Upper lobe of right lung (tissue), 1 donor: ENCODE measurements at regions not wholly inside any gene's neighbourhood (a gene's known extent, or its start where the extent isn't known, plus 50 kb on each side); places are given as distances from the start of the nearest gene placed in this dataset.

Source experiments
- ATAC-seq: fragments of 200-7000 bp; cut with Tn5 transposase; one replicate; pipeline ENCODE4 v1.9.1; 2020; ENCODE audit warnings: mild to moderate bottlenecking, moderate library complexity
- DNase-seq: peaks from one replicate; pipeline ENCODE4 v3.0.0-alpha.2; 2020
- H3K27ac ChIP-seq: fragments of 200-600 bp; one replicate; pipeline ENCODE4 v1.8.0; 2022
- H3K27me3 ChIP-seq: fragments of 200-600 bp; one replicate; pipeline ENCODE4 v1.8.0; 2022; ENCODE audit warnings: mild to moderate bottlenecking
- H3K36me3 ChIP-seq: fragments of 200-600 bp; one replicate; pipeline ENCODE4 v1.8.0; 2022
- H3K4me1 ChIP-seq: fragments of 200-600 bp; one replicate; pipeline ENCODE4 v1.8.0; 2022
- H3K4me3 ChIP-seq: fragments of 200-600 bp; one replicate; pipeline ENCODE4 v1.8.0; 2022; ENCODE audit warnings: mild to moderate bottlenecking
- H3K9me3 ChIP-seq: fragments of 200-600 bp; one replicate; pipeline ENCODE4 v1.8.0; 2022
- intact Hi-C: fragments of 100-400 bp; cut with DNase I; formaldehyde crosslinking; loops from one replicate; pipeline ENCODE4 v1.11.0; 2022
- TF ChIP-seq, protein P1 (sequence below): fragments of 200-600 bp; IDR thresholded peaks from one replicate; pipeline ENCODE4 v1.8.0; 2022; ENCODE audit warnings: antibody characterized with exemption
- donor health status: DM: no; HTN: yes; CAD: no; lungs with severe emphysema.

DNA sequence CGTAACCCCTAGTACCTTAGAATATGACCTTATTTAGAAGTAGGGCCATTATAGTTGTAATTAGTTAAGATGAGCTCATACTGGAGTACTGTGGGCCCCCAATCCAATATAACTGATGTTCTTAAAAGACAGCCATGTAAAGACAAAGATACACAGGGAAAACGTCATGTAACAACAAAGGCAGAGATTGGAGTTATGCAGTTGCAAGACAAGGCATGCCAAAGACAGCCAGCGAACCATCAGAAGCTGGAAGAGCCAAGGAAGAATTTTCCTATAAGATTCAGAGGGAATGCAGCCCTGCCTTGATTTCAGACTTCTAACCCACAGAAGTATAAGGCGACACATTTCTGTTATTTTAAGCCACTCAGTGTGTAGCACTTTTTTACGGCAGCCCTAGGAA is 55.9 kb upstream of the TLK1 start:
- DNase-seq (no peak), ATAC-seq (no peak)
- Histone ChIP-seq H3K4me3 (no peak overlapping the region), H3K27ac (no peak overlapping the region), H3K4me1 (no peaks in the 10 kb centered on the region), H3K9me3 (no peaks in the 10 kb centered on the region), H3K27me3 (no peaks in the 10 kb centered on the region), H3K36me3 (no peaks in the 10 kb centered on the region)
- TF ChIP-seq, protein P1, sequence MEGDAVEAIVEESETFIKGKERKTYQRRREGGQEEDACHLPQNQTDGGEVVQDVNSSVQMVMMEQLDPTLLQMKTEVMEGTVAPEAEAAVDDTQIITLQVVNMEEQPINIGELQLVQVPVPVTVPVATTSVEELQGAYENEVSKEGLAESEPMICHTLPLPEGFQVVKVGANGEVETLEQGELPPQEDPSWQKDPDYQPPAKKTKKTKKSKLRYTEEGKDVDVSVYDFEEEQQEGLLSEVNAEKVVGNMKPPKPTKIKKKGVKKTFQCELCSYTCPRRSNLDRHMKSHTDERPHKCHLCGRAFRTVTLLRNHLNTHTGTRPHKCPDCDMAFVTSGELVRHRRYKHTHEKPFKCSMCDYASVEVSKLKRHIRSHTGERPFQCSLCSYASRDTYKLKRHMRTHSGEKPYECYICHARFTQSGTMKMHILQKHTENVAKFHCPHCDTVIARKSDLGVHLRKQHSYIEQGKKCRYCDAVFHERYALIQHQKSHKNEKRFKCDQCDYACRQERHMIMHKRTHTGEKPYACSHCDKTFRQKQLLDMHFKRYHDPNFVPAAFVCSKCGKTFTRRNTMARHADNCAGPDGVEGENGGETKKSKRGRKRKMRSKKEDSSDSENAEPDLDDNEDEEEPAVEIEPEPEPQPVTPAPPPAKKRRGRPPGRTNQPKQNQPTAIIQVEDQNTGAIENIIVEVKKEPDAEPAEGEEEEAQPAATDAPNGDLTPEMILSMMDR, result no peak
- intact Hi-C loops, result no loop called here

DNA sequence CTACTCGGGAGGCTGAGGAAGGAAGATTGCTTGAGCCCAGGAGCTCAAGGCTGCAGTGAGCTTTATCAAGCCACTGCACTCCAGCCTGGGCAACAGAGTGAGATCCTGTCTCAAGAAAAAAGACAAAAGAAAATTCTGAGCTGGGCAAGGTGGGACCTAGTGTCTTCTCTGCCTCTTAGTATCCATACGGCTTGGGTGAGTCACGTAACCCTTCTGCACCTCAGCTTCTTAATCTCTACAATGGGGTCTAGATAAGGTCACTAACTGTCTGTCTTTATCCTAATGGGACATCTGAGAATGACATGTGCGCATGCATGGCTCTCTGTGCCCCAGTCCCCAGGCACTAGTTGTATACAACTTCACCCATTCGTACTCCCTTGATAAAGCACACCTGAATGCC is 53.4 kb upstream of the TLK1 start:
- Histone ChIP-seq H3K27ac (no peak overlapping the region), H3K27me3 (no peaks in the 10 kb centered on the region), H3K4me3 (no peak overlapping the region), H3K4me1 (no peaks in the 10 kb centered on the region), H3K9me3 (no peaks in the 10 kb centered on the region), H3K36me3 (no peaks in the 10 kb centered on the region)
- no peak for ATAC-seq
- no peak for DNase-seq
- TF ChIP-seq, protein P1, result no peak
- intact Hi-C loops, result no loop called here

DNA sequence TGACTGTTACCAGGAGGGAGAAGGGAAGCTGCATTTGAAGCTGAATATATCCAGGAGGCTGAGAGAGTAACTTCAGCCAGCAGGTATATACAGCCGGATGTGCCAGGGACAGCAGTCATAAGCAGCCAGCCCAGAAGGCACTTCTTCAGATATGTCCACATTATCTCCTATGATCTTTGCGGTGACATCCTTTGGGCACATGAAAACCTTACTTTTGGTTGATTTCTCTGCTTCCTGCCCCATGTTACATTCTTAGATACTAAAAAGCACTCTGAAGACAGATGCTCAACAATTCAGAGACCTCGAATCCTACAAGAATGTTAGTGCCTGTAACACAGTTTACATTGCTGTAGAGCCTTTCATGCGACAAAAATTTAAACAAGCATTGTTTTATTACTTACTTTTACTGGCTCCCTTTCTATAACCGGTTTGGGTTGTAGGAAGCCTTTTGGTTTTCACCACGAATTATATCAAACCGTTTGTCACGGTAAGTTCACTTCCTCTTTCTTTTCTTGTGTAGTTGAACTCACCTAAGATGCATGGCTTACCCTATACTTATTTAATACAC is 50.3 kb upstream of the TLK1 start:
- H3K4me3 ChIP-seq, result no peak overlapping the region
- no peaks in the 10 kb centered on the region for H3K4me1 ChIP-seq
- TF ChIP-seq, protein P1, result no peak
- DNase-seq (no peak), ATAC-seq (no peak)
- H3K36me3 ChIP-seq, result no peaks in the 10 kb centered on the region
- intact Hi-C loops, result no loop called here
- H3K9me3 ChIP-seq, result no peaks in the 10 kb centered on the region
- H3K27me3 ChIP-seq, result no peaks in the 10 kb centered on the region
- H3K27ac ChIP-seq, result no peak overlapping the region
